GM13977 (cell line): ENCODE measurements at regions not wholly inside any gene's neighbourhood (a gene's known extent, or its start where the extent isn't known, plus 50 kb on each side); places are given as distances from the start of the nearest gene placed in this dataset.

Source experiments
- DNase-seq: peaks from one replicate; pipeline ENCODE4 v3.0.0; 2012; ENCODE audit warnings: low spot score
- in situ Hi-C: fragments of 300-500 bp; cut with MboI; formaldehyde crosslinking; loops from one replicate; pipeline ENCODE4 v1.12.0; 2022; ENCODE audit warnings: low sequenced_read_pairs, low pct_unique_long_range_greater_than_20kb, mixed read lengths, inconsistent platforms; ENCODE audit not compliant: unreplicated experiment
- TF ChIP-seq, protein P1 (sequence below): IDR thresholded peaks from 2 replicates; pipeline ENCODE4 v1.5.1; 2012; ENCODE audit warnings: mild to moderate bottlenecking, control low read depth; ENCODE audit not compliant: insufficient read depth; ENCODE audit errors: extremely low read depth, missing control alignments

DNA sequence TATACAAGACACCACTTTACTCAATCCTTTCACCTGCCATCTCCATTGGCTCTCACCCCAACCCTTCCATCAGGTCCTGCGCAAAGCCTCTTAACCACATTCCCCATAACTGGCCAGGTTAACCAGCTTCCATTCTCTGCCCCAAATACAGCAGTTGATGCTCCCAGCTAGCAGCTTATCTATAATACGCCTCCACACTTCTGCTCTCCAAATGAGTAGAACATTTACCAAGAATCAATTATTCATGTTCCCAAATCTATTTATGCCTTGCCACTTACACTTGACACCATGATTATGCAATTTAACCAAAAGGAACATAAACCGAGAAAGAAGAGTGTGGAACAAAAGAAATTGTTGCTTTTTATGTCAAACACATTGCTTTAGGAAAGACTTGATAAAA is 103.7 kb upstream of the TPM1 start:
- in situ Hi-C loops: no loop called here
- TF ChIP-seq, protein P1, sequence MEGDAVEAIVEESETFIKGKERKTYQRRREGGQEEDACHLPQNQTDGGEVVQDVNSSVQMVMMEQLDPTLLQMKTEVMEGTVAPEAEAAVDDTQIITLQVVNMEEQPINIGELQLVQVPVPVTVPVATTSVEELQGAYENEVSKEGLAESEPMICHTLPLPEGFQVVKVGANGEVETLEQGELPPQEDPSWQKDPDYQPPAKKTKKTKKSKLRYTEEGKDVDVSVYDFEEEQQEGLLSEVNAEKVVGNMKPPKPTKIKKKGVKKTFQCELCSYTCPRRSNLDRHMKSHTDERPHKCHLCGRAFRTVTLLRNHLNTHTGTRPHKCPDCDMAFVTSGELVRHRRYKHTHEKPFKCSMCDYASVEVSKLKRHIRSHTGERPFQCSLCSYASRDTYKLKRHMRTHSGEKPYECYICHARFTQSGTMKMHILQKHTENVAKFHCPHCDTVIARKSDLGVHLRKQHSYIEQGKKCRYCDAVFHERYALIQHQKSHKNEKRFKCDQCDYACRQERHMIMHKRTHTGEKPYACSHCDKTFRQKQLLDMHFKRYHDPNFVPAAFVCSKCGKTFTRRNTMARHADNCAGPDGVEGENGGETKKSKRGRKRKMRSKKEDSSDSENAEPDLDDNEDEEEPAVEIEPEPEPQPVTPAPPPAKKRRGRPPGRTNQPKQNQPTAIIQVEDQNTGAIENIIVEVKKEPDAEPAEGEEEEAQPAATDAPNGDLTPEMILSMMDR: no peak
- no peak for DNase-seq

DNA sequence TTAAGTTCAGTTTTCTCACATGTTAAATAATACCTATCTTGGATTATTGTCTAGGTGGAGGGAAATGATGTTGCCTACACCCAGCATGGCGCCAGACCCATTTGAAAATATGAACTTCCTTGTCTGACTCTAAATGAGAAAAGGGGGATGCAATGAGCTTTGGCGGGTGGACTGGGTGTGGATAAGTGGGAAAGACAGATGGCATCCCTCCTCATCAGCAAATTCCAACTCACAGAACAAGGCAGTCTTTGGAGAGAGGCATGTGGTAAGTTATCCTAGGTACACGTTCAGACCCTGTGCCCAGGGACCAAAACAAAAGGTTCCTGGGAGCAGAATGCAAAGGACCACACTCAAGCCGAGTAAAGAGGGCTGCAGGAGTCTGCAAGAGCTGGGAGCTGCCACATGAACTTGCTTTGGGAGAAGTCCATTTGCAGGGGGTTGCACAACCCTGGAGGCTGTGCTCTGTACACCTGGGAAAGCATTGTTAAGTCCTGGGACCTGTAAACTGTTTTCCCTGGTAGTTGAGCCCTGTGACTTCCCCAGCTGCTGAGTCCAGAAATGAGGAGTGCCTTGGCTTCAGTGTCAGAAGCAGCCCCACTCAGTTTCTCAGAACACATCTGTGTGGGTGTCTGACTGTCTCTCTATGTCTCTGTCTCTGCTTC is 102.3 kb upstream of the TPM1 start:
- TF ChIP-seq, protein P1: no peak
- DNase-seq: no peak
- in situ Hi-C loops: no loop called here

DNA sequence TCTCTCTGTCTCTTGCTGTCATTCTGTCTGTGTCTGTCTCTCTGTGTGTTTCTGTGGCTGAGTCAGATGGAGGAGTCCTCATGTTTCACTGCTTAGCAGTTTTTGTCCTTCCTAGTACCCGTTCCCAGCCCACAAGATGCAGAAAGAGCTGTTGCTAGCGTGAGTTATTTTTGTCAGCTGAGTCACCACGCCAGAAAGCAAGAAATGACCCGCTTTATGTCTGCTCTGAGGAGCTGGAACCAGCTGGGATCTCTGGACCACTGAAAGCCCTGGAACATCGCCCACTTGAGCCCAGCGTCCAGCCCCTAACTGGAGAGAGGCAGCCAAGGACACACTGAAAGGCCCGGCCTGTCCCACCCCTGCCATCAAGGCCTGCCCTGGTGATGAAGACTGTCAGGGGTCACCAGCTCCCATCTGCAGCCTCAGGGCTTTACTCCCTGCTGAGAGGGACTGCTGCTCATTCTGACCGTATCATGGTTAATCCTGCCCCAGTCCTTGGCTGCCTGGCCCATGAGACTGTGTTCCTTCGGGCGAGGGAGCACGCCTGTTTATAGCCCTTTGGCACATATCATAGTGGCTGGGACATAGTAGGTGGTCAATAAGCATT is 101.7 kb upstream of the TPM1 start:
- TF ChIP-seq, protein P1: no peak
- in situ Hi-C loops: no loop called here
- DNase-seq: no peak

- TF ChIP-seq, protein P1: no peak
- DNase-seq: no peak
- in situ Hi-C loops: no loop called here
Observed at GRCh38 chr15:62941699-62942098, 100.8 kb upstream of the TPM1 start.

GRCh38 chr15:62942428-62942827 is 100.1 kb upstream of the TPM1 start:
- DNase-seq: no peak
- in situ Hi-C loops: no loop called here

DNA sequence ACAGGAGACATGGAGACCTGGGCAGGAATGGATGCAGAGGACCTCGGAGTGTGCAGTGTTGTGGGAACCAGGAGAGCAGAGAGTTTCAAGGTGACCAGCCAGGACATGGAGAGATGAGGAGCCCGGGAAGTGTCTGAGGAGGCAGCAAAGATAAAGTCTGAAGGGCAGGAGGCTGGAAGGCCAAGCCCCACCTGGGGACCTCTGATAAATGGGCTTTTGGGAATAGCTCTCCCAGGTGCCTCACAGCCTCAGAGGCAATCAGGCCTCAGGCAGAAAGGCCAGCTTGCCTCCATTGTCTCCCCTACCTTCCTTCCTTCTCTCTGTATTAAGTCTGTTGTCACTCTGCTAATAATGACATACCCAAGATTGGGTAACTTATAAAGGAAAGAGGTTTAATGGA is 97.5 kb upstream of the TPM1 start:
- in situ Hi-C loops: no loop called here
- TF ChIP-seq, protein P1: no peak
- no peak for DNase-seq

More at GRCh38 chr15:62942428-62942827, 100.1 kb upstream of the TPM1 start:
- TF ChIP-seq, protein P1: no peak
